Esophagus squamous epithelium (tissue), 5 donors: ENCODE measurements at regions not wholly inside any gene's neighbourhood (a gene's known extent, or its start where the extent isn't known, plus 50 kb on each side); places are given as distances from the start of the nearest gene placed in this dataset.
"Not testable (repeated sequence)": the region's sequence is repeated elsewhere in the genome, so short reads cannot be mapped to it uniquely, and the experiment has no call there.

Experiments
- DNase-seq: peaks from one replicate; lab custom pipeline; 2025; lab: John Stamatoyannopoulos, UW
- H3K27ac ChIP-seq, 4 donors: fragments of 200-600 bp; sonication (generic); one replicate each; pipeline ENCODE4 v1.5.1; 2016 to 2019; ENCODE audit warnings: mild to moderate bottlenecking in 1 of 4
- H3K27me3 ChIP-seq, 4 donors: fragments of 200-600 bp; sonication (generic); 1 replicate in 3 of 4; 2 replicates in 1 of 4; pipeline versions ENCODE4 v1.5.1 to v1.6.0; 2017 to 2021; ENCODE audit warnings: antibody characterized with exemption in 1 of 4
- H3K36me3 ChIP-seq, 3 donors: fragments of 200-600 bp; sonication (generic); one replicate each; pipeline ENCODE4 v1.5.1; 2016 to 2019
- H3K4me1 ChIP-seq, 3 donors: fragments of 200-600 bp; sonication (generic); one replicate each; pipeline ENCODE4 v1.5.1; 2017 to 2019
- H3K4me3 ChIP-seq, 4 donors: fragments of 200-600 bp; sonication (generic); 1 replicate in 3 of 4; 2 replicates in 1 of 4; pipeline ENCODE4 v1.5.1; 2016 to 2019; ENCODE audit warnings: mild to moderate bottlenecking in 2 of 4, moderate library complexity in 1 of 4
- H3K9me3 ChIP-seq, 3 donors: fragments of 200-600 bp; sonication (generic); one replicate each; pipeline ENCODE4 v1.5.1; 2016 to 2019
- CTCF ChIP-seq, 6 experiments: fragments of 450-650 bp in 4 of 6; fragments of 200-600 bp in 2 of 6; sonication (generic) in 2 of 6; IDR thresholded peaks; one replicate each; pipeline ENCODE4 v1.5.1; 2016 to 2019; ENCODE audit warnings: antibody characterized with exemption in 6 of 6, mild to moderate bottlenecking in 4 of 6, moderate library complexity in 4 of 6
- POLR2A ChIP-seq, 4 donors: fragments of 450-650 bp; IDR thresholded peaks; one replicate each; pipeline ENCODE4 v1.6.1; 2017; ENCODE audit warnings: antibody characterized with exemption in 4 of 4, mild to moderate bottlenecking in 4 of 4, moderate library complexity in 3 of 4
- WGBS, 2 donors: methylation state at CpG; one replicate each; pipeline ENCODE4 v1.1.5; 2018; 5-methylcytosine and 5-hydroxymethylcytosine counted together
- intact Hi-C: fragments of 100-400 bp; cut with DNase I; formaldehyde crosslinking; loops from one replicate; pipeline ENCODE4 v1.15.0; 2022
- donor health status: DM: yes; HTN: yes; CAD: no.

- Histone ChIP-seq H3K9me3 (no peaks in the 10 kb centered on the region), H3K27me3 (no peaks in the 10 kb centered on the region), H3K4me3 (no peak overlapping the region), H3K36me3 (no peaks in the 10 kb centered on the region), H3K27ac (no peak overlapping the region), H3K4me1 (no peaks in the 10 kb centered on the region)
- TF ChIP-seq CTCF (IDR thresholded peaks at IDR 0.05) (no peak), POLR2A (IDR thresholded peaks at IDR 0.05) (no peak)
- DNase-seq, result no peak
- intact Hi-C loops, result no loop called here
These were observed 1141.4 kb upstream of the ADGRB3 start for GRCh38 chr6:67493682-67494081.

- no peaks in the 10 kb centered on the region for H3K36me3 ChIP-seq
- no peak for TF ChIP-seq POLR2A (IDR thresholded peaks at IDR 0.05)
- no peak for TF ChIP-seq CTCF (IDR thresholded peaks at IDR 0.05)
- H3K27ac ChIP-seq, result no peak overlapping the region
- no peak overlapping the region for H3K4me3 ChIP-seq
- no peaks in the 10 kb centered on the region for H3K27me3 ChIP-seq
- intact Hi-C loops, result no loop called here
- no peak for DNase-seq
- peaks cover 0 to 3% (median 0%) of the 10 kb centered on the region in 3 donors for H3K9me3 ChIP-seq
- H3K4me1 ChIP-seq, result no peaks in the 10 kb centered on the region
- 30 to 64% methylated on average over 1 of the region's 1 CpG for WGBS, 2 donors
These were observed 1159.4 kb upstream of the ADGRB3 start for GRCh38 chr6:67475700-67476099.

GRCh38 chr6:67467341-67467740 lies 1167.7 kb upstream of the ADGRB3 start:
- no peaks in the 10 kb centered on the region for H3K27me3 ChIP-seq
- H3K4me1 ChIP-seq, result no peaks in the 10 kb centered on the region
- 68 to 73% methylated on average over 7 of the region's 7 CpGs for WGBS, 2 donors

GRCh38 chr6:67462725-67463124 lies 1172.4 kb upstream of the ADGRB3 start:
- 88 to 95% methylated on average over 1 of the region's 1 CpG for WGBS, 2 donors
- intact Hi-C loops, DNase-seq, H3K27ac ChIP-seq, H3K36me3 ChIP-seq, H3K4me3 ChIP-seq, H3K27me3 ChIP-seq, H3K4me1 ChIP-seq: not testable (repeated sequence)
- H3K9me3 ChIP-seq, result peaks cover 0 to 13% (median 12%) of the 10 kb centered on the region in 3 donors

More at GRCh38 chr6:67467341-67467740, 1167.7 kb upstream of the ADGRB3 start:
- no peak for DNase-seq
- no peak overlapping the region for H3K4me3 ChIP-seq
- H3K27ac ChIP-seq, result no peak overlapping the region
- no peak for TF ChIP-seq POLR2A (IDR thresholded peaks at IDR 0.05)
- TF ChIP-seq CTCF (IDR thresholded peaks at IDR 0.05), result no peak
- no peaks in the 10 kb centered on the region for H3K9me3 ChIP-seq
- intact Hi-C loops, result no loop called here
- H3K36me3 ChIP-seq, result no peaks in the 10 kb centered on the region

- no peak overlapping the region for H3K4me3 ChIP-seq
- 60 to 71% methylated on average over 1 of the region's 1 CpG for WGBS, 2 donors
- H3K9me3 ChIP-seq, result peaks cover 0 to 15% (median 12%) of the 10 kb centered on the region in 3 donors
- TF ChIP-seq CTCF (IDR thresholded peaks at IDR 0.05) (no peak), POLR2A (IDR thresholded peaks at IDR 0.05) (no peak)
- DNase-seq, result no peak
- no peaks in the 10 kb centered on the region for H3K27me3 ChIP-seq
- H3K27ac ChIP-seq, result no peak overlapping the region
- H3K36me3 ChIP-seq, result no peaks in the 10 kb centered on the region
- no peaks in the 10 kb centered on the region for H3K4me1 ChIP-seq
- intact Hi-C loops, result no loop called here
These were observed 1175.5 kb upstream of the ADGRB3 start for GRCh38 chr6:67459556-67459955.

GRCh38 chr6:67458265-67458664 lies 1176.8 kb upstream of the ADGRB3 start:
- TF ChIP-seq CTCF (IDR thresholded peaks at IDR 0.05), result no peak
- TF ChIP-seq POLR2A (IDR thresholded peaks at IDR 0.05), result no peak
- peaks cover 0 to 15% (median 12%) of the 10 kb centered on the region in 3 donors for H3K9me3 ChIP-seq
- no peak for DNase-seq
- no peak overlapping the region for H3K4me3 ChIP-seq
- 70 to 74% methylated on average over 4 of the region's 4 CpGs for WGBS, 2 donors
- H3K27me3 ChIP-seq, result no peaks in the 10 kb centered on the region
- H3K27ac ChIP-seq, result no peak overlapping the region
- no peaks in the 10 kb centered on the region for H3K4me1 ChIP-seq
- no peaks in the 10 kb centered on the region for H3K36me3 ChIP-seq
- intact Hi-C loops, result no loop called here
